PC-3 (cell line): ENCODE measurements at regions not wholly inside any gene's neighbourhood (a gene's known extent, or its start where the extent isn't known, plus 50 kb on each side); places are given as distances from the start of the nearest gene placed in this dataset.

Experiments
- CTCF ChIP-seq: fragments of 300-600 bp; sonication (generic); conservative IDR thresholded peaks from 2 replicates; pipeline ENCODE4 v1.5.1; 2017; ENCODE audit warnings: antibody characterized with exemption, low read depth, mild to moderate bottlenecking, low read length
- EZH2 ChIP-seq: fragments of 300-600 bp; sonication (generic); IDR thresholded peaks from one replicate; pipeline ENCODE4 v1.6.1; 2017; ENCODE audit warnings: antibody characterized with exemption, mild to moderate bottlenecking, low read length; ENCODE audit not compliant: unreplicated experiment
- EZH2phosphoT487 ChIP-seq: fragments of 300-600 bp; sonication (generic); IDR thresholded peaks from 2 replicates; pipeline ENCODE4 v1.6.1; 2018; ENCODE audit warnings: mild to moderate bottlenecking, antibody characterized with exemption, low read length, borderline replicate concordance

GRCh38 chr11:71304045-71304444 is 51.7 kb upstream of the SHANK2 start:
- no peak for TF ChIP-seq EZH2phosphoT487
- TF ChIP-seq CTCF = no peak
- no peak for TF ChIP-seq EZH2
